CD4-positive, alpha-beta memory T cell (primary cell): ENCODE measurements at regions not wholly inside any gene's neighbourhood (a gene's known extent, or its start where the extent isn't known, plus 50 kb on each side); places are given as distances from the start of the nearest gene placed in this dataset.

Experiments used
- CTCF ChIA-PET: fragments of 350-600 bp; sonication (Branson Sonifier 250); formaldehyde crosslinking; loops from one replicate; lab custom pipeline; 2021; ENCODE audit warnings: inconsistent platforms; ENCODE audit not compliant: partially characterized antibody; lab: Charles Lee
- POLR2A ChIA-PET: fragments of 350-600 bp; sonication (Branson Sonifier 250); formaldehyde crosslinking; loops from one replicate; lab custom pipeline; 2021; ENCODE audit not compliant: partially characterized antibody; lab: Charles Lee
- DNase-seq, 5 donors: peaks; one replicate each; pipeline versions ENCODE4 v3.0.0 to v3.0.0-alpha.2; 2020 to 2022; ENCODE audit warnings: mixed read lengths in 1 of 5
- H3K27ac ChIP-seq: one replicate; pipeline ENCODE4 v1.7.0; 2013; ENCODE audit warnings: low read depth, low read length
- H3K27me3 ChIP-seq: 2 replicates; pipeline ENCODE4 v1.7.0; 2013; ENCODE audit warnings: mild to moderate bottlenecking, low read length, moderate library complexity; ENCODE audit not compliant: insufficient read depth
- H3K36me3 ChIP-seq: 2 replicates; pipeline ENCODE4 v1.7.0; 2013; ENCODE audit warnings: mild to moderate bottlenecking, low read length, moderate library complexity; ENCODE audit not compliant: insufficient read depth
- H3K4me1 ChIP-seq: 2 replicates; pipeline ENCODE4 v1.7.0; 2013; ENCODE audit warnings: mild to moderate bottlenecking, low read length, moderate library complexity; ENCODE audit not compliant: insufficient read depth
- H3K4me3 ChIP-seq, 2 donors: one replicate each; pipeline ENCODE4 v1.7.0; 2013; ENCODE audit warnings: low read length in 2 of 2, mild to moderate bottlenecking in 1 of 2
- H3K9me3 ChIP-seq, 2 donors: one replicate each; pipeline ENCODE4 v1.7.0; 2013; ENCODE audit warnings: low read length in 2 of 2, control low read depth in 1 of 2; ENCODE audit not compliant: control insufficient read depth in 1 of 2
- H3K27ac Mint-ChIP-seq, 7 donors: one replicate each; pipeline ENCODE4 v1.8.0; 2020 to 2021; ENCODE audit warnings: mixed read lengths in 7 of 7, mild to moderate bottlenecking in 6 of 7, inconsistent platforms in 3 of 7, moderate library complexity in 3 of 7
- H3K27me3 Mint-ChIP-seq, 2 donors: one replicate each; pipeline ENCODE4 v1.8.0; 2020 to 2021; ENCODE audit warnings: mixed read lengths in 2 of 2
- H3K36me3 Mint-ChIP-seq, 2 donors: one replicate each; pipeline ENCODE4 v1.8.0; 2020 to 2021; ENCODE audit warnings: mixed read lengths in 2 of 2, inconsistent platforms in 1 of 2, mild to moderate bottlenecking in 1 of 2
- H3K4me1 Mint-ChIP-seq, 4 donors: one replicate each; pipeline ENCODE4 v1.8.0; 2020 to 2021; ENCODE audit warnings: mixed read lengths in 4 of 4, mild to moderate bottlenecking in 1 of 4
- H3K4me3 Mint-ChIP-seq, 8 donors: one replicate each; pipeline ENCODE4 v1.8.0; 2020 to 2021; ENCODE audit warnings: mixed read lengths in 8 of 8, mild to moderate bottlenecking in 7 of 8, moderate library complexity in 6 of 8, inconsistent platforms in 3 of 8
- H3K9me3 Mint-ChIP-seq, 8 donors: one replicate each; pipeline ENCODE4 v1.8.0; 2020 to 2021; ENCODE audit warnings: mixed read lengths in 8 of 8, mild to moderate bottlenecking in 5 of 8, inconsistent platforms in 3 of 8, moderate library complexity in 1 of 8
- intact Hi-C: fragments of 100-400 bp; cut with micrococcal nuclease; formaldehyde crosslinking; loops from one replicate; pipeline ENCODE4 v1.15.1; 2023

DNA sequence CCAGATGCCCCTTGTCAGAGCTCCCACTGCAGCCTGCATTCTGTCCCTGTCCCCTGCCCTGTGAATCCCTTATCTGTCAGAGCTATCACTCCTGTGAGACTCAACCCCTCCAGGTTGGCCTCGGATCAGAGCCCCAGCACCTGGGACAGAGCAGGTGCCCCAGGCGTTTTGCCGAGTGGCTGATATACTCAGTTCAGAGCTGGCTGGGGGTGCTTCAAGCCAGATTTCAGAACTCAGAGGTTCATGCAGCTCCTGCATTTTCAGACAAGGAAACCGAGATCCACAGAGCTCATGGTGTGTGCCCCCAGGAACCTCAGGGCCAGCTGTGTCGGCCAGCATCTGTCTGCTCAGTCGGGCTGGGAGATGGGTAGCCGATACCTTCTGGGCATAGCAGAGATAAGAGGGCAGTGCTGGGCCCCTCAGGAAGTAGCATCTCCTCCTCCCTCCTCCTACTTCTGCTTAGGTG lies 228.0 kb upstream of the RTL1 start:
- ChIA-PET CTCF (no interaction called here), POLR2A (no interaction called here)
- no peaks in the 10 kb centered on the region for H3K4me1 ChIP-seq
- peaks cover 15 to 21% of the 10 kb centered on the region in 2 donors for H3K27me3 Mint-ChIP-seq
- no peaks in the 10 kb centered on the region for H3K36me3 ChIP-seq
- H3K9me3 Mint-ChIP-seq = peaks cover 0 to 6% (median 0%) of the 10 kb centered on the region in 8 donors
- H3K4me3 Mint-ChIP-seq = no peak overlapping the region
- H3K4me1 Mint-ChIP-seq = no peaks in the 10 kb centered on the region
- H3K4me3 ChIP-seq = no peak overlapping the region
- no peaks in the 10 kb centered on the region for H3K27me3 ChIP-seq
- intact Hi-C loops = no loop called here
- H3K27ac Mint-ChIP-seq = no peak overlapping the region
- H3K9me3 ChIP-seq = no peaks in the 10 kb centered on the region
- H3K27ac ChIP-seq = no peak overlapping the region
- H3K36me3 Mint-ChIP-seq = no peaks in the 10 kb centered on the region
- DNase-seq = no peak

DNA sequence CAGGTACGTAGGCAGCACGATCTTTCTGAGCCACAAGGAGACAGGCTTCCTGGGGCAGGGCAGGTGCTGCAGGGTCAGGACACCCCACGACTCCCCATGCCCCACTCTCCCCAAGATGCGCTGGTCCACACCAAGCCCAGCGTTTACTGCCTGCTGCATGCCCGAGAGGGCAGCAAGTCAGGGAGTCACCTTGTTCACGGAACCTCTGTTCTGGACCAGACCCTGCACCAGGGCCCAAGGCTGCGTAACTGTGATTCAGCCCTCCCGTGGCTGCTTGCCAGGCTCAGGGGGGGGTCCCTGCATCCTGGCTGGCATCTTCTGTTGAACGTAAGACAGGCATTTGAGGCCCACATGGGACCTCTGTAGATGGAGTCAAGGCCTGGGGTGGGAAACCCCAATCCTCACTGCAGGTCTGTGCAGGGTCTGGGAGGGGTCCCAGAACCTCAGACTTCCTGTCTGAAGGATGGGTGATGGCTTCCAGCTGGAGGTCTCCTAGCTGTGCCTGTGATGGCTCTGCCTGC lies 228.6 kb upstream of the RTL1 start:
- Mint-ChIP-seq H3K27me3 (peaks cover 15 to 21% of the 10 kb centered on the region in 2 donors), H3K4me1 (no peaks in the 10 kb centered on the region), H3K36me3 (no peaks in the 10 kb centered on the region), H3K4me3 (no peak overlapping the region), H3K9me3 (peaks cover 0 to 6% (median under 1%) of the 10 kb centered on the region in 8 donors), H3K27ac (no peak overlapping the region)
- Histone ChIP-seq H3K27me3 (no peaks in the 10 kb centered on the region), H3K9me3 (no peaks in the 10 kb centered on the region), H3K27ac (no peak overlapping the region), H3K4me3 (no peak overlapping the region), H3K4me1 (no peaks in the 10 kb centered on the region), H3K36me3 (no peaks in the 10 kb centered on the region)
- CTCF ChIA-PET = no interaction called here
- DNase-seq = no peak
- intact Hi-C loops = no loop called here
- POLR2A ChIA-PET = no interaction called here

DNA sequence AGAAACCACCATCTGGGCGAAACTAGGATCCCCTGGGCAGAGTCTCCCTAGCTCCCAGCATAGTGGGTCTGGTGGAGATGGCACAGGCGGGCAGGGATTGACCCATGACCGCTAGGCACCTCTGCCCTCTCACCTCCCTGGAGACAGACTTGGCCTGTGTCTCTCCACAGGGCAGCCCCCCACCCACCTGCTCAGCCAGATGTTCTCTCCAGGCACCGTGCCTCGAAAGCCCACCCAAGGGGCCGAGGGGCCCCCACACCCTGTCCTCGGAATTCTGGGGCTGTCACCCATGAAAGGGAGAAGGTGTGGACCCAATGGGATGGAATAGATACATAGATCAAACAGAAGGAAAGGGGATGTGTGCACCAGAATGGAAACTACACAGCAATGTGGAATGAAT lies 229.1 kb upstream of the RTL1 start:
- no peak overlapping the region for H3K4me3 ChIP-seq
- H3K36me3 Mint-ChIP-seq = no peaks in the 10 kb centered on the region
- POLR2A ChIA-PET = no interaction called here
- intact Hi-C loops = no loop called here
- H3K27ac Mint-ChIP-seq = no peak overlapping the region
- H3K4me3 Mint-ChIP-seq = no peak overlapping the region
- no peak overlapping the region for H3K27ac ChIP-seq
- no peaks in the 10 kb centered on the region for H3K4me1 ChIP-seq
- H3K9me3 ChIP-seq = no peaks in the 10 kb centered on the region
- CTCF ChIA-PET = no interaction called here
- H3K27me3 Mint-ChIP-seq = peaks cover 16 to 18% of the 10 kb centered on the region in 2 donors
- peaks cover 0 to 6% (median under 1%) of the 10 kb centered on the region in 8 donors for H3K9me3 Mint-ChIP-seq
- H3K36me3 ChIP-seq = no peaks in the 10 kb centered on the region
- no peak for DNase-seq
- H3K27me3 ChIP-seq = no peaks in the 10 kb centered on the region
- H3K4me1 Mint-ChIP-seq = no peaks in the 10 kb centered on the region

DNA sequence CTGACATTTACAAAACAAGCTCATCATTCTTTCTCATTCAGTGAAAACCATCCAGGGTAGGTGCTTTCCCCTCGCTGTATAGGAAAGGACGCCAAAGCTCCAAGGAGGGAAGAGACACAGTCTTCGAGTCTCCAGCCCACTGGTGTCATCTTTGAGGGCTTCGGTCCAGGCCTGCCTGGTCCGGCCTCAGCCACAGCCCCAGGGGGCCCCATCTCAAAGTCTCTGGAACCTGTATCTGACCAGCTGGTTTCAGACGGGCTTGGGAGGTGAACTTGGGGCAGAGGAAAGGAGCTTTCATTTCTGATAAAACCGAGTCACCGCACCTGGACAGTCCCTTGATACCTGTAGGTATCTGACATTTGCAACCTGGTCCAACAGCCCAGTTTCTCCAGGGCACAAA lies 229.5 kb upstream of the RTL1 start:
- ChIA-PET POLR2A (no interaction called here), CTCF (no interaction called here)
- no peak overlapping the region for H3K27ac ChIP-seq
- no peaks in the 10 kb centered on the region for H3K4me1 ChIP-seq
- H3K36me3 ChIP-seq = no peaks in the 10 kb centered on the region
- DNase-seq = no peak
- Mint-ChIP-seq H3K27me3 (peaks cover 14 to 15% of the 10 kb centered on the region in 2 donors), H3K36me3 (no peaks in the 10 kb centered on the region), H3K27ac (no peak overlapping the region), H3K9me3 (peaks cover 0 to 2% (median 0%) of the 10 kb centered on the region in 8 donors), H3K4me1 (no peaks in the 10 kb centered on the region), H3K4me3 (no peak overlapping the region)
- no peak overlapping the region for H3K4me3 ChIP-seq
- H3K9me3 ChIP-seq = no peaks in the 10 kb centered on the region
- no peaks in the 10 kb centered on the region for H3K27me3 ChIP-seq
- intact Hi-C loops = no loop called here

DNA sequence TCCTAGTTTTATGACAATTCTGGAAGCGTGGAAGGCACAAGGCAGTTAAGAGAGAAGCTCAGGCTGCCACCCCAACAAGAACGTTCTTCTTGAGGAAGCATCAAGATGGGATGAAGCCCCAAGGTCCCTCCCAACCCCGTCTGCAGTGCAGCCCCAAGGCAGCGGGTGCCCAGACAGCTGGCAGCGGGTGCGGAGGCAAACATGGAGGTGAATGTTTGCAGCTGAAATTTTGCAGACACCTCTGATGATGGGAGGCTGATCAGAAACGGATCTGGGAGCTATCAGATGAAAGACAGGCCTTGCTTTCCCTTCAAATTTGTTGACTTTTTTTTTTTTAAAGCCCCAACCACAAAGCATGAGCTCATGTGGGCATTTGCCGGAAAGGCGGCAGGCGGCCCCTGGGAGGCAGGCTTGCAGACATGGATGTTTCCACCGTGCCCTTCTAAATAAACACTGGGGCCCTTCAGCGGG lies 230.7 kb upstream of the RTL1 start:
- Histone ChIP-seq H3K36me3 (no peaks in the 10 kb centered on the region), H3K27ac (no peak overlapping the region), H3K4me1 (no peaks in the 10 kb centered on the region), H3K9me3 (no peaks in the 10 kb centered on the region), H3K27me3 (no peaks in the 10 kb centered on the region), H3K4me3 (no peak overlapping the region)
- POLR2A ChIA-PET = no interaction called here
- CTCF ChIA-PET = no interaction called here
- Mint-ChIP-seq H3K9me3 (peaks cover 0 to 2% (median 0%) of the 10 kb centered on the region in 8 donors), H3K27me3 (peaks cover 13 to 14% of the 10 kb centered on the region in 2 donors), H3K4me3 (no peak overlapping the region), H3K27ac (no peak overlapping the region), H3K36me3 (no peaks in the 10 kb centered on the region), H3K4me1 (no peaks in the 10 kb centered on the region)
- intact Hi-C loops = no loop called here
- DNase-seq = no peak

DNA sequence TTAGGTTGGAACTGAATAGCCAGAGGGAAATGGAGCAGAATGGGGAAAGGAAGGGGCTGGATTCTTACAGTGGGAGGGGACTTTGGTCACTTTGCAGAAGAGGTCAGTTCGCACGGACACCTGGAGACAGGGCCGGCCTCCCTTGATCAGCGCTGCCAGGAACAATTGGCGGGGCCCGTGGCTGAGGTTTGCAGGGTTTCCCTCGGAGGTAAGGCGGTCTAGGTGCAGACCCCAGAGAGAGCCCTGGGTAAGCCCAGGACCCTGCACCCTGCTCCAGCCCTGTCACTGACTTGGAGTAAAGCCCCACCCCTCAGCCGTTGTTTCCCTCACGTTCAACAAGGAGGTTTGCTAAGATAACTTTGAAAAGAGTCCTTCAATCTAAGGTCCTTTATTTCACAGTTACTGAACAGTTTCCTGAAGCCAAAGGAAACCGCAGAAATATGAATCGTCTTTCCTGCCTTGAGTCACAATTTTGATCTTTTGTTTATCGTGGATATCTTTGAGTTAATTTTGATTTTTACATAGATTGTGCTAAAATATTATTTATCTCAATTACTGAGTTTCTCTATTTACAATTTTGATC lies 231.4 kb upstream of the RTL1 start:
- intact Hi-C loops = no loop called here
- H3K9me3 ChIP-seq = no peaks in the 10 kb centered on the region
- Mint-ChIP-seq H3K4me1 (no peaks in the 10 kb centered on the region), H3K4me3 (no peak overlapping the region), H3K27ac (no peak overlapping the region), H3K9me3 (peaks cover 0 to 6% (median 0%) of the 10 kb centered on the region in 8 donors), H3K36me3 (no peaks in the 10 kb centered on the region), H3K27me3 (peaks cover 12% of the 10 kb centered on the region in 2 donors)
- H3K27ac ChIP-seq = no peak overlapping the region
- no peak for DNase-seq
- ChIA-PET CTCF (no interaction called here), POLR2A (no interaction called here)
- H3K4me3 ChIP-seq = no peak overlapping the region
- no peaks in the 10 kb centered on the region for H3K4me1 ChIP-seq
- no peaks in the 10 kb centered on the region for H3K36me3 ChIP-seq
- H3K27me3 ChIP-seq = no peaks in the 10 kb centered on the region

DNA sequence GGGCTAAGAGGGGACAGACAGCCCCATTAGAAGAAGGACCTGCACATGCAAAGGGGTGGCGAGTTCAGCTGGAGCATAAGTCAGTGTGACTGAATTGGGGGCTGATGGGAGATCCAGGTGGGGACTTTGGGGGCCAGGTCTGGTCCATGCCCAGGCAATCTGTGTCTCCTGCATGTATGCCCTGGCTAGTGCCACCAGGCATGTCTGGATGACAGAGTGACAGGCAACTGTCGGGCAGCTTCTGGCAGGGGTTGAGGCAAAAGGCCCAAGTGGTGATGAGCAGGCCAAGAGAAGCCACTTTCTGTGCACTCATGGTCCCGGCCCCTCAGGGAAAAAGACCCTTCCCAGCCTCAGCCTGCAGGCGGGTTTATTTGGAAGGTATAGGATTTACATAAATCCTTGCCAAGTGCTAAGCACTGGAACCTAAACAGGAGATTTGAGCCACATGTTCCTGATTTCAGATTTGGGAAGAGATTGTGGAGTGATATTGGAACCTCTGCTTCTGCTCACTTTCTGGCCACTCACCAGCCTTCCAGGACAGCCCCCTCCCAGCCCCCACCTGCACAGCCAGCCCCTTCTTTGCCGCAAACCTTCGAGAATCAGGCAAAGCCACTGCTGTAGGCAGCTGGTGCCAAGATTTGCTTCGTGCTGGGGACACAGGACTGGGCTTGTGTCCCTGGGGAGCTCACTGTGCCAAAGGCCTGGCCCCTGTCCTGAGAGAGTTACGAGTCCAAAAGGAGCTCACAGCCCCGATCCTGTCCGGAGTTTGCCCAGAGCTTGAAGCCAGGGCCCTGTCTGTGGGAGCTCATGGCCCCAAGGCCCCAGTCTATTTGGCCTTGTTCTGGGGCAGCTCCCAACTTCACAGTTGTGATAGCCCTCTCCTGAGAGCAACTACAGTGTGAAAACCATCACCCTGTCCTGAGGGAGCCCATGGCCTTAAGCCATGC lies 232.5 kb upstream of the RTL1 start:
- no peak overlapping the region for H3K4me3 Mint-ChIP-seq
- DNase-seq = no peak
- H3K9me3 ChIP-seq = no peaks in the 10 kb centered on the region
- no peaks in the 10 kb centered on the region for H3K36me3 ChIP-seq
- H3K4me3 ChIP-seq = no peak overlapping the region
- no peak overlapping the region for H3K27ac Mint-ChIP-seq
- H3K36me3 Mint-ChIP-seq = no peaks in the 10 kb centered on the region
- no peaks in the 10 kb centered on the region for H3K4me1 ChIP-seq
- H3K27ac ChIP-seq = no peak overlapping the region
- H3K27me3 Mint-ChIP-seq = peaks cover 6 to 9% of the 10 kb centered on the region in 2 donors
- intact Hi-C loops = no loop called here
- H3K4me1 Mint-ChIP-seq = no peaks in the 10 kb centered on the region
- no peaks in the 10 kb centered on the region for H3K27me3 ChIP-seq
- ChIA-PET POLR2A (no interaction called here), CTCF (no interaction called here)
- H3K9me3 Mint-ChIP-seq = peaks cover 3 to 12% (median 8%) of the 10 kb centered on the region in 8 donors
